ENCODE measurements at regions not wholly inside any gene's neighbourhood (a gene's known extent, or its start where the extent isn't known, plus 50 kb on each side); places are given as distances from the start of the nearest gene placed in this dataset.

GRCh38 chr4:160276785-160277325 is 1174.0 kb downstream of the RAPGEF2 start:
- H3K4me3 ChIP-seq (ENCODE audit: low read depth, low read length), result no peak overlapping the region
- no peak for TF ChIP-seq CTCF (IDR thresholded peaks at IDR 0.05; ENCODE audit: insufficient read depth, low read length)
- DNase-seq (ENCODE audit: low read depth), result no peak

GRCh38 chr4:160283081-160283480 is 1180.2 kb downstream of the RAPGEF2 start:
- TF ChIP-seq CTCF (IDR thresholded peaks at IDR 0.05; ENCODE audit: insufficient read depth, low read length), result no peak
- no peak overlapping the region for H3K4me3 ChIP-seq (ENCODE audit: low read depth, low read length)
- DNase-seq (ENCODE audit: low read depth), result no peak

- no peak for TF ChIP-seq CTCF (IDR thresholded peaks at IDR 0.05; ENCODE audit: insufficient read depth, low read length)
- H3K4me3 ChIP-seq (ENCODE audit: low read depth, low read length), result no peak overlapping the region
- DNase-seq (ENCODE audit: low read depth), result no peak
Observed at GRCh38 chr4:160284516-160284915, 1181.6 kb downstream of the RAPGEF2 start.

GRCh38 chr4:160286051-160286450 is 1183.2 kb downstream of the RAPGEF2 start:
- no peak overlapping the region for H3K4me3 ChIP-seq (ENCODE audit: low read depth, low read length)
- DNase-seq (ENCODE audit: low read depth), result no peak
- no peak for TF ChIP-seq CTCF (IDR thresholded peaks at IDR 0.05; ENCODE audit: insufficient read depth, low read length)

GRCh38 chr4:160296476-160296875 is 1193.6 kb downstream of the RAPGEF2 start:
- TF ChIP-seq CTCF (IDR thresholded peaks at IDR 0.05; ENCODE audit: insufficient read depth, low read length), result no peak
- H3K4me3 ChIP-seq (ENCODE audit: low read depth, low read length), result no peak overlapping the region
- no peak for DNase-seq (ENCODE audit: low read depth)

- no peak for DNase-seq (ENCODE audit: low read depth)
- H3K4me3 ChIP-seq (ENCODE audit: low read depth, low read length), result no peak overlapping the region
- TF ChIP-seq CTCF (IDR thresholded peaks at IDR 0.05; ENCODE audit: insufficient read depth, low read length), result no peak
Observed at GRCh38 chr4:160299177-160299576, 1196.3 kb downstream of the RAPGEF2 start.

GRCh38 chr4:160299608-160300007 is 1196.7 kb downstream of the RAPGEF2 start:
- no peak for TF ChIP-seq CTCF (IDR thresholded peaks at IDR 0.05; ENCODE audit: insufficient read depth, low read length)
- no peak for DNase-seq (ENCODE audit: low read depth)
- no peak overlapping the region for H3K4me3 ChIP-seq (ENCODE audit: low read depth, low read length)

All from fibroblast of the aortic adventitia (primary cell).